ENCODE measurements at regions not wholly inside any gene's neighbourhood (a gene's known extent, or its start where the extent isn't known, plus 50 kb on each side); places are given as distances from the start of the nearest gene placed in this dataset.

- H3K27ac ChIP-seq, result no peak overlapping the region
- TF ChIP-seq POLR2A (IDR thresholded peaks at IDR 0.05), result no peak
- TF ChIP-seq, protein P1, sequence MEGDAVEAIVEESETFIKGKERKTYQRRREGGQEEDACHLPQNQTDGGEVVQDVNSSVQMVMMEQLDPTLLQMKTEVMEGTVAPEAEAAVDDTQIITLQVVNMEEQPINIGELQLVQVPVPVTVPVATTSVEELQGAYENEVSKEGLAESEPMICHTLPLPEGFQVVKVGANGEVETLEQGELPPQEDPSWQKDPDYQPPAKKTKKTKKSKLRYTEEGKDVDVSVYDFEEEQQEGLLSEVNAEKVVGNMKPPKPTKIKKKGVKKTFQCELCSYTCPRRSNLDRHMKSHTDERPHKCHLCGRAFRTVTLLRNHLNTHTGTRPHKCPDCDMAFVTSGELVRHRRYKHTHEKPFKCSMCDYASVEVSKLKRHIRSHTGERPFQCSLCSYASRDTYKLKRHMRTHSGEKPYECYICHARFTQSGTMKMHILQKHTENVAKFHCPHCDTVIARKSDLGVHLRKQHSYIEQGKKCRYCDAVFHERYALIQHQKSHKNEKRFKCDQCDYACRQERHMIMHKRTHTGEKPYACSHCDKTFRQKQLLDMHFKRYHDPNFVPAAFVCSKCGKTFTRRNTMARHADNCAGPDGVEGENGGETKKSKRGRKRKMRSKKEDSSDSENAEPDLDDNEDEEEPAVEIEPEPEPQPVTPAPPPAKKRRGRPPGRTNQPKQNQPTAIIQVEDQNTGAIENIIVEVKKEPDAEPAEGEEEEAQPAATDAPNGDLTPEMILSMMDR (IDR thresholded peaks at IDR 0.05), result no peak
Observed at GRCh38 chr3:186432189-186432588, 70.2 kb upstream of the DGKG start.

DNA sequence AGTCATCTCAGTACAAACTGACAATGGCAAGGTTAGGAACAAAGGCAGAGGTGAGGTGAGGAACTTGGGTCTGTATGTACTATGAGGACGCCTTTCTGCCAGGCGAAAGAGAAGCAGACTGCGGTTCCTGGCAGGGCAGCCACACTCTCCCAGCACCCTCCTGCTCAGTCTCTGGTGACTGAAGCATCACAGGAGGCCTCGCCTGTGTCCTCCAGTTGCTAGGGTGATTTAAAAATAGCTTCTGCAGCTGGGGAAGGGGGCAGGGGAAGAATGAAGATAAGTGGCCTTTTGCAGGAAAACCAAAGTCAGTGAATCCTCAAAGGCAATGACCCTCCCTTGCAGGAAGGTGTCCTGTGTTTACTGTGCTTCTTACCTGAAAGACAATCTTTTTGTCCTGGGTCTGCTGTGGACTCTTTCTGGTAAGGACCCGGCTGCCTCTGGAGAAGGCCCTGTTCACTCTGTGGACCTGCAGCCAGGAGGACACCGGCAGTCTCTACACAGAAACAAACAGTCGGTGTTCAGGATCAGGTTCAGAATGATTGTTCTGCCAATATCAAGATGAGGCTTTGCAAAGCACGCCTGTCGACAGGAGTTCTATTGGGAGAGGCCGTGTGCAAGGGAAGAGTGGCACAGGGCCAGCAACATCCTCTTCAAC, 65.7 kb upstream of the DGKG start:
- Histone ChIP-seq H3K36me3 (no peaks in the 10 kb centered on the region), H3K27me3 (no peaks in the 10 kb centered on the region), H3K27ac (peak overlapping the region in 10 of 12 donors; percentile 9 to 77 (median 64)), H3K9me3 (no peaks in the 10 kb centered on the region), H3K4me3 (no peak overlapping the region), H3K4me1 (peaks cover 0 to 34% (median 13%) of the 10 kb centered on the region in 12 donors)
- TF ChIP-seq, protein P1 (IDR thresholded peaks at IDR 0.05), result no peak
- TF ChIP-seq POLR2A (IDR thresholded peaks at IDR 0.05), result no peak
- intact Hi-C loops (cut with DNase I), result loop anchor here in 3 of 10 donors (5.0 to 10.0 kb wide), 3 partner anchors 60 to 107 kb away; partner anchors contain the start of gene DGKG (in 1 of the 3)
- WGBS, 4 donors, result 27 to 31% (median 30%) methylated on average over 8 to 10 of the region's 10 CpGs
- peak in 4 of 5 donors; percentile 56 to 69 (median 61) for DNase-seq
- ATAC-seq, result peak; percentile 92 to 95 (median 94)

More at GRCh38 chr3:186432189-186432588, 70.2 kb upstream of the DGKG start:
- Histone ChIP-seq H3K4me3 (no peak overlapping the region), H3K9me3 (no peaks in the 10 kb centered on the region), H3K4me1 (peaks cover 0 to 12% (median 6%) of the 10 kb centered on the region in 12 donors), H3K27me3 (no peaks in the 10 kb centered on the region), H3K36me3 (no peaks in the 10 kb centered on the region)
- ATAC-seq (no peak), DNase-seq (no peak)
- WGBS, 4 donors, result 69 to 82% (median 74%) methylated on average over 4 of the region's 4 CpGs
- intact Hi-C loops (cut with DNase I), result no loop called here

GRCh38 chr3:186425788-186426730, 64.0 kb upstream of the DGKG start:
- WGBS, 4 donors, result 64 to 75% (median 73%) methylated on average over 10 of the region's 10 CpGs
- no peaks in the 10 kb centered on the region for H3K9me3 ChIP-seq
- H3K27me3 ChIP-seq, result peaks cover 0 to 4% (median 0%) of the 10 kb centered on the region in 9 donors
- DNase-seq (no peak), ATAC-seq (peak in 3 of 4 donors; percentile 44 to 60 (median 55))
- H3K27ac ChIP-seq, result peak overlapping the region in 6 of 12 donors; percentile 8 to 77 (median 49)
- intact Hi-C loops (cut with DNase I), result loop anchor here in 3 of 10 donors (5.0 to 10.0 kb wide), 3 partner anchors 59 to 109 kb away; partner anchors contain the start of gene DGKG (in 1 of the 3)
- no peak for TF ChIP-seq POLR2A (IDR thresholded peaks at IDR 0.05)
- TF ChIP-seq, protein P1 (IDR thresholded peaks at IDR 0.05), result peak in 5 of 12 donors; percentile 7 to 37 (median 30)
- H3K4me3 ChIP-seq, result no peak overlapping the region
- peaks cover 0 to 34% (median 13%) of the 10 kb centered on the region in 12 donors for H3K4me1 ChIP-seq
- H3K36me3 ChIP-seq, result no peaks in the 10 kb centered on the region

DNA sequence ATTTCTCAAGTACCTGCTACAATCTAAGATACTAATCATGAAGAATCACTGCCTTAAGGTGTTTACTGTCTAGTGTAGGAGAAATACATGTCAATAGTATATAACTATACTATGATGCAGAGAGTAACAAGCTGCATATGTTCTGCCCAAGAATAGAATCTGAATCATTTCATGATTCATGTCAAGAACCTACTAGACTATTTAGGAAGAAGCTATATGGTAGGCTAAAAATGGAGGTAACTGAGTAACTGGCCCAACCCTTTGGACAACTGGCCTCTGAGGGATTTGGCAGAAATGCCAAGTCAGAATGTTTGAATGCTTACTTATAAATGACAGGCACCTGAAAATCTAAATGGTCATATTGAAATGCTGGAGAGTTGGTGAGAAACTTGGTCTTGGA, 59.9 kb upstream of the DGKG start:
- no peak overlapping the region for H3K4me3 ChIP-seq
- peaks cover 0 to 20% (median 6%) of the 10 kb centered on the region in 12 donors for H3K4me1 ChIP-seq
- DNase-seq (no peak), ATAC-seq (no peak)
- H3K27ac ChIP-seq, result no peak overlapping the region
- intact Hi-C loops (cut with DNase I), result loop anchor here in 1 of 10 donors (10.0 kb wide), 1 partner anchor 113 kb away; no protein-coding TSS in a partner anchor
- H3K27me3 ChIP-seq, result peaks cover 0 to 4% (median 0%) of the 10 kb centered on the region in 9 donors
- H3K36me3 ChIP-seq, result no peaks in the 10 kb centered on the region
- no peaks in the 10 kb centered on the region for H3K9me3 ChIP-seq
- TF ChIP-seq POLR2A (IDR thresholded peaks at IDR 0.05), result no peak

All from heart left ventricle (tissue), 16 donors.